Right atrium auricular region (tissue), 2 donors: ENCODE measurements at regions not wholly inside any gene's neighbourhood (a gene's known extent, or its start where the extent isn't known, plus 50 kb on each side); places are given as distances from the start of the nearest gene placed in this dataset.

Experiments used
- DNase-seq: peaks from one replicate; pipeline ENCODE4 v3.0.0-alpha.2; 2019; ENCODE audit warnings: low spot score
- H3K27ac ChIP-seq, 2 donors: fragments of 200-600 bp; sonication (generic); 1 replicate in 1 of 2; 2 replicates in 1 of 2; pipeline ENCODE4 v1.5.1; 2016 to 2019
- H3K27me3 ChIP-seq, 2 donors: fragments of 200-600 bp; sonication (generic); one replicate each; pipeline versions ENCODE4 v1.5.1 to v1.6.0; 2017 to 2019
- H3K36me3 ChIP-seq: fragments of 200-600 bp; sonication (generic); one replicate; pipeline ENCODE4 v1.5.1; 2016
- H3K4me1 ChIP-seq, 2 donors: fragments of 200-600 bp; sonication (generic); one replicate each; pipeline versions ENCODE4 v1.5.1 to v1.6.0; 2017 to 2019
- H3K4me3 ChIP-seq, 2 donors: fragments of 200-600 bp; sonication (generic); 1 replicate in 1 of 2; 2 replicates in 1 of 2; pipeline ENCODE4 v1.5.1; 2017 to 2019; ENCODE audit warnings: mild to moderate bottlenecking in 1 of 2, moderate library complexity in 1 of 2
- H3K9me3 ChIP-seq, 2 donors: fragments of 200-600 bp; sonication (generic); one replicate each; pipeline ENCODE4 v1.5.1; 2019
- CTCF ChIP-seq, 2 donors: fragments of 200-600 bp; sonication (generic); IDR thresholded peaks; one replicate each; pipeline ENCODE4 v1.5.1; 2019; ENCODE audit warnings: antibody characterized with exemption in 2 of 2

GRCh38 chr2:192657362-192657761 is 462.6 kb upstream of the TMEFF2 start:
- Histone ChIP-seq H3K4me3 (no peak overlapping the region), H3K36me3 (no peaks in the 10 kb centered on the region), H3K9me3 (no peaks in the 10 kb centered on the region), H3K4me1 (no peaks in the 10 kb centered on the region), H3K27me3 (no peaks in the 10 kb centered on the region), H3K27ac (no peak overlapping the region)
- DNase-seq, result no peak
- no peak for TF ChIP-seq CTCF (IDR thresholded peaks at IDR 0.05)

GRCh38 chr2:192655916-192656315 is 461.2 kb upstream of the TMEFF2 start:
- no peaks in the 10 kb centered on the region for H3K9me3 ChIP-seq
- DNase-seq, result no peak
- no peak overlapping the region for H3K27ac ChIP-seq
- no peak for TF ChIP-seq CTCF (IDR thresholded peaks at IDR 0.05)
- H3K36me3 ChIP-seq, result no peaks in the 10 kb centered on the region
- no peak overlapping the region for H3K4me3 ChIP-seq
- H3K27me3 ChIP-seq, result no peaks in the 10 kb centered on the region
- H3K4me1 ChIP-seq, result no peaks in the 10 kb centered on the region

- H3K27ac ChIP-seq, result no peak overlapping the region
Measured at GRCh38 chr2:192645811-192646598, 451.3 kb upstream of the TMEFF2 start.

GRCh38 chr2:192634557-192634956 is 439.8 kb upstream of the TMEFF2 start:
- no peak overlapping the region for H3K27ac ChIP-seq
- no peak for DNase-seq
- no peaks in the 10 kb centered on the region for H3K27me3 ChIP-seq
- H3K4me3 ChIP-seq, result no peak overlapping the region
- H3K4me1 ChIP-seq, result no peaks in the 10 kb centered on the region
- no peaks in the 10 kb centered on the region for H3K36me3 ChIP-seq
- TF ChIP-seq CTCF (IDR thresholded peaks at IDR 0.05), result no peak
- H3K9me3 ChIP-seq, result no peaks in the 10 kb centered on the region

More at GRCh38 chr2:192645811-192646598, 451.3 kb upstream of the TMEFF2 start:
- Histone ChIP-seq H3K27me3 (no peaks in the 10 kb centered on the region), H3K4me1 (no peaks in the 10 kb centered on the region), H3K36me3 (no peaks in the 10 kb centered on the region), H3K4me3 (no peak overlapping the region), H3K9me3 (no peaks in the 10 kb centered on the region)
- no peak for TF ChIP-seq CTCF (IDR thresholded peaks at IDR 0.05)
- DNase-seq, result no peak

- no peak for TF ChIP-seq CTCF (IDR thresholded peaks at IDR 0.05)
- Histone ChIP-seq H3K27me3 (no peaks in the 10 kb centered on the region), H3K36me3 (no peaks in the 10 kb centered on the region), H3K27ac (no peak overlapping the region), H3K9me3 (no peaks in the 10 kb centered on the region), H3K4me3 (no peak overlapping the region), H3K4me1 (no peaks in the 10 kb centered on the region)
- no peak for DNase-seq
Measured at GRCh38 chr2:192628017-192628416, 433.3 kb upstream of the TMEFF2 start.

GRCh38 chr2:192615105-192615504 is 420.4 kb upstream of the TMEFF2 start:
- Histone ChIP-seq H3K36me3 (no peaks in the 10 kb centered on the region), H3K9me3 (no peaks in the 10 kb centered on the region), H3K27ac (no peak overlapping the region), H3K4me1 (no peaks in the 10 kb centered on the region), H3K4me3 (no peak overlapping the region), H3K27me3 (no peaks in the 10 kb centered on the region)
- DNase-seq, result no peak
- TF ChIP-seq CTCF (IDR thresholded peaks at IDR 0.05), result no peak
